GDM1 (cell line): ENCODE measurements at regions not wholly inside any gene's neighbourhood (a gene's known extent, or its start where the extent isn't known, plus 50 kb on each side); places are given as distances from the start of the nearest gene placed in this dataset.
"Not testable (repeated sequence)": the region's sequence is repeated elsewhere in the genome, so short reads cannot be mapped to it uniquely, and the experiment has no call there.

Experiments
- DNase-seq: peaks from one replicate; lab custom pipeline; 2025; lab: John Stamatoyannopoulos, UW

DNA sequence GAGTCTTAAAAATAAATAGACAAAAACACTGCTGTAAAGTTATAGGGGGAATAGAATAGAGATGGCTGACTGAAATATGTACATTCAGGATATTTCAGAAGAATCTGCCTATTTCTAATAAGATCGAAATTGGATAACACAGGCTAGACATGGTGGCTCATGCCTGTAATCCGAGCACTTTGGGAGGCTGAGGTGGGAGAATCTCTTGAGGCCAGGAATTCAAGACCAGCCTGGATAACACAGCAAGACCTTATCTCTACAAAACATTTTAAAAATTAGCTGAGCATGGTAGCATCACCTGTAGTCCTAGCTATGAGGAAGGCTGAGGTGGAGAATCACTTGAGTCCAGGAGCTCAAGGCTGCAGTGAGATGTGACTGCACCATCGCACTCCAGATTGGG, 146.6 kb upstream of the CCDC150 start:
- DNase-seq, result no peak

DNA sequence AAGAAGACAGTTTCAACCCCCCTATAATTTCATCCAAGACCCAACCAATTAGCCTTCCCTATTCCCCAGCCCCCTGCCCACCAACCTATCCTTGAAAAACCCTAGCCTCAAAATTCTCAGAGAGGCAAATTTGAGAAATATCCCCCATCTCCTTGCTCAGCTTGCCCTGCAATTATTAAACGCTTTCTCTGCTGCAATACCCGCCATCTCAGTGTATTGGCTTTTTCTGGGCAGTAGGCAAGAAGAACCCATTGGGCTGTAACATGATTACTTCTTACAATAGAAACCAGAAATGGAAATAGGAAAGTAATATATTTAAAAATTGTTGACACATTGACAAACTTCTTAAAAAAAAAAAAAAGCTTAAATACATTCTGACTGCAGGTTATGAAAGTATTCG, 140.6 kb upstream of the CCDC150 start:
- no peak for DNase-seq

DNA sequence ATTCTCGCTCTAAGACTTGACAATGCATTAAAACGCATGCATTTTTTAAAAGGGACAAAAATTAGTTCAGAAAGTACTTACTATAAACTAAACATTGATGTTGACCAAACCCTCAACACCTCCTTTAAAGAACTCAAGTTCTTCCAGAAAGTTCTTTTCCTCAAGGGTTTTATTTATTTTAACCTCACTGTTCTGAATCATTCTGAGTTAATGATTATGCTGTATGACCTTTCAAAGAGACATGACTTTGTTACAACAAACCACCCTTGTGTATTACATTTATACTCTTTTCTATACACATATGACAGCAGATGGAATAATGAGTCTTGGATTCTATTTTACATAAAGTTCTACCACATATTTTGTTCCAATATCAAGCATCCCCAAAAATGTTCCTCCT, 139.8 kb upstream of the CCDC150 start:
- no peak for DNase-seq

DNA sequence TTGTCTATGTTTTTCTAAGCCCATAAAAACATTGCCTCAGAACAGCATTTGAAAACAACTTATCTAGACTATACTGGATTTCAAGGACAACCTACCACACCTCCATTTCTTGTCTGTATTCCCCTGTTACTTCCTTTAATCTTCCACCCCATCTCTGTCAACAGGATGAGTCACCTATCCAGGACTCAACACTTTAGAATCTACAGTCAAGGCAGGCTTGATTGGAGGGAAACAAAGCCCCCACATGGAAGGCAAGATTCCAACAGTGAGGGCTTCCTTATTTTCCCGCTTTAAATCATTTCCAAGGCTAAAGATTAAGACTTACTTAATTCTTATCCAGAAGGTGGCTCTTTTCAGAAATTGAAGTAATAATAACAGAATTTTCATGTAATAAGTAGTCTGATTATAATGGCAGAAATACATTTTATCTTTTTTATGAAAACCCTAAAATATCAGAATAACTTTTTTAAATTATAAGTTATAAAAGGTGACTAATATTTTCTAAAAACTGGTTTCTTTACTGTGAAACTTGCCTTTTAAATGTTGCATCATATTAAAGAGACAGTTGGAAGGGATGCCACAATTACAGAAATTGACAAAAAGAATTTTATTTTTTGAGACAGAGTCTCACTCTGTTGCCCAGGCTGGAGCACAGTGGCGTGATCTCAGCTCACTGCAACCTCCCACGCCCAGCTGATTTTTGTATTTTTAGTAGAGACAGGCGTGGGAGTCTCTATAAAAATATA, 138.7 kb upstream of the CCDC150 start:
- no peak for DNase-seq

DNA sequence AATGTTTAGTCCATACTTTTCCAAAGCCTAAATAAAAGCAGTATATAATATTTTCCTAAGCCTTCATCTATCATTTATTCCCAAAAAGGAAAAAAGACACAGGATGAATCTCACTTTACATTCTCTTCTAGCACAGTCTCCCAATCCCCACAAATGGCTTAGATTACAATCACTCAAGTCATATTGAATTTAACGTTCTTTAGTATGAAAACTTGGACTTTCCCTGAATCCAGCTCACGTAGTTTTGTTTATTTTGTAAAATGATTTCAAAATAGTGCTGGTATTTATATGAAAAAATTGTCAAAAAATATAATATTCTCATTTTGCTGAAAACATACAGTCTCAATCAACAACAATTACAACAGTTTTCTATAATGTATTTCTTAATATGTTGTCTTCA, 137.7 kb upstream of the CCDC150 start:
- DNase-seq, result no peak

DNA sequence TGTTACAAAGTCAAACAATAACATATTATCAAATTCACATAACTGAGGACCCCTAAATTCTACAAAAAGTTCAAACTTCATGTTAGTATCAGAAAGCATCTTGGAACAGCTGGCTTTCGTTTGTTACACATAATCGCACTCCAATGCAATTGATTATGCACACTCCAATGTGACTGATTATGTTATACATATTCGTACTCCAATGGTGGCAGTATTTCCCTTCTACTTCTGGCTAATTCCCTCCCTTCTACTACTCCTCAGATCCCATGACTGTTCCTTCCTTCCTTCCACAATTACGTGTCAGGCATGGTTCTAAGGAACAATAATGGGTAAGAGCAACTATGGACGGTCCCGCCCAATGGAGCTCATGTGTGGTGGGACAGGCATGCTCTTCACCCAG, 137.1 kb upstream of the CCDC150 start:
- no peak for DNase-seq

DNA sequence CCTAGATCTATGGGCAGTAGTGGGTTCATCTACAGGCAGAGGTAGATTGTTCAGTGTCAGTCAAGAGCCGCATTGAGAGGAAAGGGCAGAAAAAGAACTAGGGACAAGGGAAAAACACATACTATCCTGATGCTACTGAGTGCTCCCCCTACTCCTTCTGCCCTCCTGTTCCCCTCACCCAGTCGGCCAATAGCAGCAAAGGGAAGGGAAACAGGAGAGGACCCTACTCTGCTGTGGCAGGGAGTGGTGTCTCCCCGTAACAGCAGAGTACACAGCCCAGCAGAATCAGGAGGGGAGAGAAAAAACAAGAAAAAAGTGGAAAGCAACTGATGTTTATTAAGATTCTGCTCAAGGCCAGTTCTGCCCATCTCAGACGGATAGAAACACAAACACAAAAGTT, 136.1 kb upstream of the CCDC150 start:
- no peak for DNase-seq

DNA sequence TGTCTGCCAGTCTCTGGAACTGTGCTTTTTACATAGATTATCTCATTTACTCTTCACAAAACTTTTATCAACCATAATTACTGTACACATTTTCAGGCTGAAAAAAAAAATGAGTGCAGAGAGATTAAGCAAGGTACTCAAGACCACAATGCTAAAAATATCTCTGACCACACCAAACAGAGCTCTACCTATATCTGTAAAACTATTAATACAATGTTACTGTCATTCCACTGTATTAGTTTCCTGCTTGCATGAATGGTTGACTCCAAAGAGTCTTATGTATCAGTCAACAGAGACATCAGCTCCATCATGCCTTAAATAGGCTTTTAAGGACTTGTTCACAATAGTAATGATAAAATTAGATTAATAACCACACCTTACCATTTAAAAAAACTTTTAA, 134.7 kb upstream of the CCDC150 start:
- no peak for DNase-seq

DNA sequence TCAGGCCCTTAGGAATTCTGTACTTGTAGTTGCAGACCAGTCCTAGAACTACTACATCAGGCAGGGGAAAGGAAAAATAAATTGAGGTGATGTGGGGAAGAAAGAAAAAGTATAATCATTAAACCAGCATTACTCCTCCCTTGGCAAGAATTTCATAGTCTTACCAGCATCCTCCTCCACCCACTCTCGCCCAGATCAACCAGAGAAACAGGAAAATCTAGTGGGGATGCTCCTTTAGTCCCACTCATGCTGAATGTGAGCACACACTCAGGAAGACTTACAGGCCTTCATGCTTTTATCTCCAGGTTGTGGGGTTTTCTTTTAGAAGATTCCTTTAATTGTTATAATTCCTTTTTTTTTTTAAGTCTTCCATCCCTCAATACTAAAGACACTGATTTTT, 129.3 kb upstream of the CCDC150 start:
- DNase-seq, result no peak

DNA sequence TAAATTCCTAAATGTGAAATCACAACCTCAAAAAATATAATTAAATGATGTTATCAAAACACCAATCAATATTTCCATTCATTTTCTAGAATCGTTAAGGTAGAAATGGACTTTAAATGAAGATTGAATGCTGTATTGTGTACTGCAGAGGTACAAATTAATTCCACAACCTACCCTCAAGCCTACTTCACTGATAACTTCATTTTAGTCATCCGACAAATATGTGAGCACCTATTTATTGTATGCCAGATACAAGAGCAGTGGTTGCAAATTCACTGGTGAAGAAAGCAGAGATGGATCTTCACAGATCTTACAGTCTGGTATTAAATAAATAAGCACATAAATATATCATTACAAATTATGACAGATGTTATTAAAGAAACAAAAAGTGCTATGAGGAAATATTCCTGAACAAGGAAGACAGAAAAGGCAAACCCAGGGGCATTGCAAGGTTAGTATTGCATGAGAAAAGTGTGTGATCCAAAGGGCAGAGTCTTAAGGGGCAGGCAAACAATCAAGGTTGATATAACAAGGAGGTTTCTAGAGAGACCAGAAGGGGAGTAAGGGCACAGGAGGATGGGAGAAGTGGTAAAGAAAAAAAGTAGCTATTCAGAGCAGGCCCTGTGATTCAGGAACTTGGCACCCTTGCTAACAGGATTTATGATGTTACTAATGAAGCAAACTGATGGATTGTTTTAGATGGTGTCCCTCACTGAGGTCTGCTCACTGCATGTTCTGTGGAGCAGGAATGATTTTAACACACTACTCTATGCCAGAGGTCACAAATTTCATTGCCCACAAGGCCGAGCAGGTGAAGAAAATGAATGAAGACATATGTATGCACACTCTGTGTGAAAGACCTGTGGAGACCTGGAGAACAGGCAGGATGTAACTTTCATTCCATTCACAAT, 128.0 kb upstream of the CCDC150 start:
- DNase-seq, result no peak

DNA sequence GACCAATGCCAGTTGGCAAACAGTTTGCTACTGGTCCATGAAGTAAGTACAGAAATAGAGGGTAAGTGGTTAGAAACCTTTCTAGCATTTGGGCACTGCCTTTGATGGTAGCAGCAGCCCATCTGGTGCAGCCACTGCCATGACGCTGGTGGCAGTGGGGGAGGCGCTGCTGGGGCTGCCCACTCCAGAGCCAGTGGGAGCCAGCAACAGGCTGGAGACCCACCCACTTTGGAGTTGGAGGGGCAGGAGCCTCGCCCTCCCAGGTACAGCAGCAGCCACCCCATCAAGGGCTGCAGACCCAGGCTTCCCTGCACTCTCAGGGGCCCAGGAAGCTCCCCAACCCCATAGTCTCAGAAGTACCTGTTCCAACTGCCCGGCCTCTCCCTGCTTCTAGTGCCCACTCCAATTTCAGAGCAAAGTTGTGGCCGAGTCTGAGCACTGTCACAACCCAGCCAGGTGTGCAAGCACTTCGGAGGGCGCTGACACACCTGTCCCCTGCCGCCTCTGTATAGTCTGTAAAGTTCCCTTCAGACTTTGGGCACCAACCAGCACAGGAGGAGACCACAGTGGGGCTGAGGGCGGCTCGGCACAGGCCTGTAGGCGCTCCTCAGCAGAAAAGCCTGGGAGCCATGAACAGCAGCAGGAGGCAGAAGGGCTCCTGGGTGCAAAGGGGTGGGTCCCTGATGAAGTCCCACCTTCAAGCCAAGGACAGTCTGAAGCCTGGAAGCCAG, 125.6 kb upstream of the CCDC150 start:
- no peak for DNase-seq

DNA sequence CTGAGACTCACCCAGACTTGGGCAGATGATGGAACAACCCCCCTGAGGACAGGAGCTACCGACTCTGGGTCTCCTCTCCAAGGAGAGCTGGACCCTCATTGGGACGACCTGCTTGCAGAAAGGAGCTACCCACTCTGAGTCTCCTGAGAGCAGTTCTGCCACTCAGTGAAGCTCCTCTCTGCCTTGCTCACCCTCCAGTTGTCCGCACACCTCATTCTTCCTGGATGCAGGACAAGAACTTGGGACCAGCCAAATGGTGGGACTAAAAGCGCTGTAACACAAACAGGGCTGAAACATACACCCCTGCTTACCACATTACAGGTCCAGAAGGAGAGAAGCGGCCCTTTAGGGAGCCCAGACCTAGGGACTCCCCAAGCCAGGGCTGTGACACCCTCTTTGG, 124.9 kb upstream of the CCDC150 start:
- no peak for DNase-seq

DNA sequence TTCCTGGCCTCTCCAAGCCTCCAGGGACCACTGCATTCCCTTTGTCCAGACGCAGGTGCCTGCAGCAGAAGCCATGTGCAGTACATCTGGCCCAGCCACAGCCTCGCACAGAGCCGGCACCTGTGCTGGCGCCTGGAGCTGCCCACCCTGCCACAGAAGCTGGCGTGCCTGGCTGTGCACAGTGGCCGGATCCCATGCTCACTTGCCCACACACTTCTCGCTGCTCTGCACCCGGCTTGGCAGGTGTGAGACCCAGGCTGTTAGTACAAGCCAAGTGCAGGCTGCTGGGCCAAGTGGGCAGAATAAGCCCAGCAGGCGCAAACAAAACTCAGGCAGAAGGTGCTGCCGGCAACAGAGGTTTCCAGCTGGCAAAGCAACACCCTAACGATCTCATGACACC, 124.5 kb upstream of the CCDC150 start:
- DNase-seq, result no peak

DNA sequence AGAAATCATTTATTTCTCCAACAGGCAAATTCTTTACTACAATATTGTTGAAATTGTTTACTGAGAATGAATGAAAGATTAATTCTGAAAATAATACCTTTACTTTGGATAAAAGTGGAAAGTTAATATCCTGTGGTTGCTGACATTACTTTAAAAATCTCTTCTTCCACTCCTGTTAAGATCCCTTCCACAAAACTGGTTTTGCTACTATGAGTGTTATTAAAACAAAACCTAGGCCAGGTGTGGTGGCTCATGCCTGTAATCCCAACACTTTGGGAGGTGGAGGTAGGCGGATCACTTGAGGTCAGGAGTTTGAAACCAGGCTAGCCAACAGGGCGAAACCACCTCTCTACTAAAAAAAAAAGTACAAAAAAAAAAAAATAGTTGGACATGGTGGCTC, 123.9 kb upstream of the CCDC150 start:
- DNase-seq, result no peak

DNA sequence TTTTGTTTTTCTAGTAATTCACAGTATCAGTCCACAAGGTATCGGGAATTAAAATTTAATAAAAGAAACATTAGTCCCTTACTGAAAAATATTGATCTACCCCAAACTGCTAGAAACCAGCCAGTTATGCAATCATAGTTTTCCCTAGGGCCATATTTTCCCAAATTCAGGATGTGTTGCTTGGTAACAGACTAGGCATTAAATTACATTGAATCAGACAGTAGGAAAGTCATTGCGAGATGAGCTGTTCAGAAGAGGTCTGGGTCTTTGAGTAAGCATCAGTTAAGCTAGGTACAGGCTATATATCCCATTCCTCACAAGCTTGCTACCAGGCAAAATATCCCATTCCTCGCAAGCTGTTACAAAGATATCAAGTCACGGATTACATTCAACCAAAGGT, 123.0 kb upstream of the CCDC150 start:
- no peak for DNase-seq

DNA sequence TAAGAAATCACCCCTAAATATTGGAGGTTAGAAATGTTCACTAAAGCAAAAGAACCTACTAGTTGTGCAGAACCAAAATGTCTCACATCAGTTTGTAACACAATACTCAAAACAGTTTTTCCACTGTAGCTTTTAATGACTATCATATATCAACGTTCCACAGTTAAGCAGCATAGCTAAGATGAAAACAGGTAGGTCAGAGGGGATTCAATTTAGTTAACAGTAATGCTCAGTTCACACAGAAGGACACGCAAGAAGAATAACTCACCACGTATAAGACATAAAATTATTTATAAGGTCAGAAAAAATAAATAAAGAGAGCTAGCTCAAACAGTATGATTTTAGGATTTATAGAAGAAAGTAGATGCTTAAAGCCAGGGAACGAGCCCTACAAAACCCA, 118.9 kb upstream of the CCDC150 start:
- no peak for DNase-seq

DNA sequence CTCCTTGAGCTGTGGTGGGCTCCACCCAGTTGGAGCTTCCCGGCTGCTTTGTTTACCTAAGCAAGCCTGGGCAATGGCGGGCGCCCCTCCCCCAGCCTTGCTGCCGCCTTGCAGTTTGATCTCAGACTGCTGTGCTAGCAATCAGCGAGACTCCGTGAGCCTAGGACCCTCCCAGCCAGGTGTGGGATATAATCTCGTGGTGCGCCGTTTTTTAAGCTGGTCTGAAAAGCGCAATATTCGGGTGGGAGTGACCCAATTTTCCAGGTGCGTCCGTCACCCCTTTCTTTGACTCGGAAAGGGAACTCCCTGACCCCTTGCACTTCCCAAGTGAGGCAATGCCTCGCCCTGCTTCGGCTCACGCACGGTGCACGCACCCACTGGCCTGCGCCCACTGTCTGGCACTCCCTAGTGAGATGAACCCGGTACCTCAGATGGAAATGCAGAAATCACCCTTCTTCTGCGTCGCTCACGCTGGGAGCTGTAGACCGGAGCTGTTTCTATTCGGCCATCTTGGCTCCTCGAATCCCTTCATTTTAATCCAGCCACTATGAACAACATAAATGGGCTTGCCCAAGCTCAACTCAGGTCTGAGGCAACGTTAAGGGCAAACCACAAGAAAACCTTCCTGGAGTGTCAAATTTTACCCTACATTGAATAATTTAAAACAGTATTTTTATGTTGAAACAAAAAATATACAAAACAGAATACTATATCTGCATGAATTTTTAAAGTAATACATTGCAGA, 112.4 kb upstream of the CCDC150 start:
- not testable (repeated sequence) for DNase-seq

DNA sequence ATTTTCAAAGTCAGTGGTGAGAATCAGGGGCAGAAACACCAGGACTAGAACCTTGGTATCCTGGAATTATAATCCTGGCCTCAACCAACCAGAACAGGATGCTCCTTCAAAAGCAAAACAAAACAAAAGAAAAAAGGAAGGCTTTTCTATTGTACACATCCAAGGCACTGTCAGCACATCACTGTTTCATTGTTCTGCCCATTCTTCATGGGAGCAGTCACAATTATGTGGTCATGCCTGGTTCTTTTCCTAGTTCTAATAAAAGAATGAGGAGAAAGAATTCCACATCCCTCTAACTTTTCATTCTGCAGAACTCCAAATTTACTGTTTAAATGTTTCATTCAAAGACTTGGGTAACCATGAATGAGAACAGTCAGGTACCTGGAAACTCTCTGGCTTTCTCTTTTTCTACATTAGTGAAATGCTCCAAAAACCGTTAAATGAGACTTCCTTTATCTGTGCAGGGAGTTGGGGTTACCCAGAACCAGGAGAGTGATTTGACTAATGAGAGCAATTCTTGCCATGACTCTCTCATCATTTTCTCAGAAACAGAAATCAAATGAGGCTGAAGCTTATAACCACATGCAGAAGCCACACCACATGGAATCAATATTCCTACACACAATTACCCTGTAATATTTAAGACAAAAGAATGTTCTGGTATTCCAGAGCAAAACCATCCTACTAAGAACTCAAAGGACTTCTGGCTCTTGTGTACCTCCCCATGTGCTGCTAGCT, 110.9 kb upstream of the CCDC150 start:
- no peak for DNase-seq

DNA sequence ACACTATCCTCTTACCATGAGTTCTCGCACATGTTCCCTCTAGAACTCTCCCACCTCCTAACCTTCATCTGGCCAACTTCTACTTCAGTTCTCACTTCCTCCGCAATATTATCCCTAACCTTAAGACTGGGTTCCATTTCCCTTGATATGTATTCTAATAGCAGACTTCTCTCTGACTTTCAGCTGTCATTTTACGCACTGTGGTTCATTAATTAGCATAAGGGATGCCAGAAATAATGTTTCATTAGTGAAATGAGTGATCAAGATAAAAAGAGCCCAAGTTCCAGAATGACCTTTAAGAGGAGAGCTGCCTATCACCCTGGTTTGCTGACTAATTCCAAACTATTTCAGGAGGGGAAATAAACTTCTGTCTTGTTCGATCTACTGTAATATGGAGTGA, 108.6 kb upstream of the CCDC150 start:
- no peak for DNase-seq

DNA sequence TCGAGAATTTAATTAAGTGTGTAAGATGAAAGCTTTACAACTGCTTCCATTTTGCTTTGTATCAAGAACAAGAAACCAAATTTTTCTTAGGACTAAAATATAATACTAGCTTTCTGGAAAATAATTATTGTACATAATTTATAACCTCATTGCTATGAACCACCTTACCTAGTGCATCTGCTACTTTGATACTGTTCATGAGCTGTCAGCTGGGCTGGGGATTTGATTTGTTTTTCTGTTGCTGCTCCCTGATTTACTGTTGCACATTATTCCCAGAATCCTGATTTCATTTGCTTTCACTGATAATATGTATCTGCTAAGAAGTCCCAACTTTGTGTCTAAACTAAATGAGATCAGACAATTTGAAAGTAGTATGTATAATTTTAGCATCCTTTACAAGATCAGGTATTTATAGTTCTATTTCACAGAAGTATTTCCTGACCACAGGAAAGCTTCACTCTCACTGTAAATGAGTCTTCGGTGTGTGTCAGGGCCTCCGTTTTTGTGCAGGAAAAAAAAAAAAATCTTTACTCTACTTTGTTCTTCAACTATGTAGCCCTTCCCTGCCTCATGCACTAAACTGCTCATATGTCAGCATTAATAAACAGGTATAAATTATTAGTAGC, 105.6 kb upstream of the CCDC150 start:
- no peak for DNase-seq

DNA sequence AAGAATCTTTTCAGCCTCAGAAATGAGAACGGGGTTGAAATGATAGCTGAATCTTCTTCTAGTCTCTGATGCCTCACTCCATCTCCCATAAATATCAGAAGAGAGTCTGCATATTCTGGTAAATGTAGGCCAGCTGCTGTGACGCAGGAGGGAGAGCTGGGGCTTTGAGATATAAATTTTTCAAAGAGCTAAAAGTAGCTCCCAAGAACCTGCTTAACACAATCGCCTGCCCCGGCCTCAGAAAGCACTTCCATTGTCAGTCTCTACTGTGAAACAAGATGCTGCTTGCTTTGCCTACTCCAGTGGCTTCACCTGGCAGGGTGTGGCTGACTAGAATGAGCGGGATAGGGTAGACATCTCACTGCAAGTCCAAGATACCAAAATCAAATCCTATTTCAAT, 105.0 kb upstream of the CCDC150 start:
- no peak for DNase-seq
